Left ventricle myocardium superior (tissue), 1 donor: ENCODE measurements at regions not wholly inside any gene's neighbourhood (a gene's known extent, or its start where the extent isn't known, plus 50 kb on each side); places are given as distances from the start of the nearest gene placed in this dataset.

Experiments
- ATAC-seq: fragments of 200-7000 bp; cut with Tn5 transposase; one replicate; pipeline ENCODE4 v1.9.1; 2020; ENCODE audit warnings: mild to moderate bottlenecking, moderate library complexity
- DNase-seq: peaks from one replicate; pipeline ENCODE4 v3.0.0-alpha.2; 2020
- intact Hi-C: fragments of 100-400 bp; cut with micrococcal nuclease; formaldehyde crosslinking; loops from one replicate; pipeline ENCODE4 v1.11.0; 2022
- donor health status: DM: no; HTN: yes; CAD: no; lungs with severe emphysema.

DNA sequence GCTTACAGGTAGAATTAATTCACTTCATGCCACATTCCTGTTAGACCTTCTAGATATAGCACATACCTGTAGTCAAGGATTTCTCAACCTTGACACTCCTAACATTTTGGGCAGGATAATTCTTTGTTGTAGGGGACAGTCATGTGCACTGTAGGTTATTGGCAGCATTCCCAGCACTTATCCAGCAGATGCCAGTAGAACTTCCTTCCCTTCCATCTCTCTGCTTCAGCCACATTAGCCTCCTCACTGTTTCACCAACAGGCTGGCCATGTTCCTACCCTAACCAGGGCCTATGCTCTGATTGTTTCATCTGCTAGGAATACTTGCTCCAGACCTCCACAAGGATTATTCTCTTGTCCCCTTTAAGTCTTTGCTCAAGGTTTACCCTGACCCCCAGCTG is 68.0 kb upstream of the STAC start:
- no peak for DNase-seq
- no peak for ATAC-seq
- intact Hi-C loops, result no loop called here

DNA sequence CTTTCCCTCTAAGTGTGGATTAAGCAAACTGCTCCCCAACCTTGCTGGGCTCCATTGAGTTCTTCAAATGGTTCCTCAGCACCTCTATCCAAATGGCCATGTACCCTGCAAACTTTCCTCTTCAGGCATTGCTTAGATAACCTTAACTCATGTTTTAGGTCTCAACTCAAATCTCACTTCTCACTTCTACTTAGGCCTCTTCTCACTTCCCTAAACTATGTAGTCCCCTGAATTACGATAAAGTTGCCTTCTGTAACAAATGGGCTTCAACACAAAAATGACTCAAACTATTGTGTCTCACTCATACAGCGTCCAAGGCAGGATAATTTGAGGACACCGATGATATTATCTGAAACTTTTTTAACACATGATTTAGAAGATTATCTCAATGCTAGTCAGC is 62.4 kb upstream of the STAC start:
- no peak for ATAC-seq
- no peak for DNase-seq
- intact Hi-C loops, result no loop called here

- intact Hi-C loops, result no loop called here
- ATAC-seq, result no peak
- no peak for DNase-seq
Measured at GRCh38 chr3:36318621-36319200, 61.6 kb upstream of the STAC start.

- ATAC-seq (no peak), DNase-seq (no peak)
- intact Hi-C loops, result no loop called here
Measured at GRCh38 chr3:36319680-36320079, 60.6 kb upstream of the STAC start.
